ENCODE measurements at regions not wholly inside any gene's neighbourhood (a gene's known extent, or its start where the extent isn't known, plus 50 kb on each side); places are given as distances from the start of the nearest gene placed in this dataset.
"Not testable (repeated sequence)": the region's sequence is repeated elsewhere in the genome, so short reads cannot be mapped to it uniquely, and the experiment has no call there.

DNA sequence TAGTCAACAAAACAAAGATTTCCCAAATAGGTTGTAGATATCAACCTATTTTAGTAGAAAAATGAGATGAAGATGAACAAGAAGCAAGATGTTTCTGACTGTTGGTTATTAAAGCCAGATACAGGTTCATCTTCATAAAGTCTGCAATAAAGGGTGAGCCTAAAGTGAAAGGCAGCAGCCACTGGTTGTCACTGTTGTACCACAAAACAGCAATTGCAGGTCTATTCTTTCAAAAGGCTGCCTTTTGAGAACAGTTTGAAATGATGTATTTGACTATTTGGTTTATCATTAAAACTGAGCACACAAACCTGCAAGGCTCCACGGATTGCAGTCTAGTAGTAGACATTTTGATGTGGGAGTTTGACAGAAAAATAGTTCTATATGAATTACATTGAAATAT is 543.4 kb downstream of the GBE1 start:
- DNase-seq (no peak), ATAC-seq (ENCODE audit: poor library complexity) (no peak)
- intact Hi-C loops (cut with DNase I), result no loop called here

DNA sequence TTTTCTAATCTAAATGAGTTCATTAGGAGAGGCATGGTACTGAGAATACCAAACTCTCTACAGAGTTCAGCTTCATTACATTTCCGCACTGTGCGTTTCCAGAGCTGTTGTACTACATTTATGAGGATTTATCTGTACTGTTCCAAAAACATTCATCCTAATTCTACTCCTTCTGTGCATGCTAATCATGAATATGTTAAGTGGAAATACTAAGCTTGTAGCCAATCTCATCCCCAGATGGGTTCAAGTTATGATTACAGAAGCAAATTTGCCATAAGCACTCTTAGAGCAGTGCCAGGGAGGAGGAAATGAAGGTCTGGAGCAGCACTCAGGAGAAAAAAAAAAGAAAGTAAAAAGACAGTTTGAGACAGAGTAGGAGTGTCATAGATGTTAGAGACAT is 544.3 kb downstream of the GBE1 start:
- intact Hi-C loops (cut with DNase I), result no loop called here
- no peak for ATAC-seq (ENCODE audit: poor library complexity)
- DNase-seq, result no peak

DNA sequence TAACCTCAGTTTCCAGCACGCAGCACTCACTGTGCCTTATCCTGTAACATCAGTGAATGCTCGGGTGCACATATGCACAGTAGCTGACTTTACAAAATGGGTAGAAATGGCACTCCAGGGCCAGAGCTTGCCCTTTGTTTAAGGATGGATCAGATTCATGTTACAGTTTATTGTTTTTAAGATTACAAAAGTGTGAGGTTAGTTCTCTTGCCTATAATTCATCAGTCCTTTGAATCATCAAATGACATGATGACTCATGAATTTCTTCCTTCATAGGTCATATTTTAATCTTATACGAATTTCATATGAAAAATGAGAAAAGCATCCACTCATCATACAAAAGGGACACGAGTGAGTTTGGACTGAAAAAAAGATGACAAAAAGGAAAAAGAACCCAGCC is 545.3 kb downstream of the GBE1 start:
- DNase-seq (no peak), ATAC-seq (ENCODE audit: poor library complexity) (no peak)
- intact Hi-C loops (cut with DNase I), result no loop called here

DNA sequence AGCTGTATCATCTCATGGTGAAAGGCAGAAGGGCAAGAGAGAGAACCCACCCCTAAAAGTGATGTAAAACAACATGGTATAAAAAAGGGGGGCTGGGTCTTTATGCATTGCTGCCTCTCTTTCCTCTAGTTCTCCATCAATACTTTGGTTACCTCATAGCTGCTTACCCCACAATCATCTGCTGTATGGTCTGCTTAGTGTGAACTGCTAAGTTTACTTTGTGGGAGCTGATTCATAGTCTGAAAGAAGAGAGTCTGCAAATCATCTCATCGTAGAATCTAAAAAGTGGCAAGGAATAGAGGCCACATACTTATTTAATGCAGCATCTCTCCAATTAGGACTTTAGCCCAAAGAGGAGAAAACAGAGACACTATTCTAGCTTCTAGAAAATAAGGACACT is 546.8 kb downstream of the GBE1 start:
- no peak for ATAC-seq (ENCODE audit: poor library complexity)
- intact Hi-C loops (cut with DNase I), result no loop called here
- DNase-seq, result no peak

DNA sequence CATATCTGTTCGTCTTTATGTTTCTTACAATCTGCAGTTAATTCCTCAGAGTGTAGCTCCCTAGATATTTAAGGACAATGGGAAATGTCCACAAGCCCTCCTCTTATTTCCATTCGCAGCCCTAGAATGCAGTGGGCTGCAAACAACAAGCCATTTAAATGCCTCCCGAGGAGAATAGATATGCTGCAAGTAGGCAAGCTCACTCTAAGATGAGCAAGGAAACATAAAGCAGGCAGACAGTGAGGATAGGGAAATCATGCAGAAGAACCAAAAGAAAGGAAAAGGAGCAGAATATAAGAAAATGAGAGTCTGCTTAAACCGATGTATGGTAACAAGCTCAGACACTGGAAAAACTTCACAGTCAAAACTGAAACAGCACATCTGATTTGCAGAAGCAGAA is 561.9 kb downstream of the GBE1 start:
- intact Hi-C loops (cut with DNase I), result no loop called here
- ATAC-seq (ENCODE audit: poor library complexity) (no peak), DNase-seq (no peak)

DNA sequence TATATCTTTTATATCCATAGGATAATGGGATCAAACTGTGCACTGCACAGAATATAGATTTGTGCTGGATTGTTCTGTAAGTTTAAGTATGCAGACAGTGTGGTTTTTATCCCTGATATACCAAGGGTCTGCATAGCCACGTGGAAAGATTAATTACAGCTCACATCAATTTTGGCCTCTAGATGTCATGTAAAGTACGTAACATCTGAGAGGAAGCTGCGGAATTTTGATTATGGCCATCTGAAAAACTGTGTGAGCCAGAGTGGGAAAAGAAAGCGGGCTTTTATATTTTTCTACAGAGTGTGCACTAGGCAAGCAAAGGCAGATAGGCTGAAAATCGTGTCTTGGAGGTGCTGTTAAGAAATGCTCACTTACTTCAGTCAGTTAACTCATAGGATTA is 562.7 kb downstream of the GBE1 start:
- DNase-seq (no peak), ATAC-seq (ENCODE audit: poor library complexity) (no peak)
- intact Hi-C loops (cut with DNase I), result no loop called here

DNA sequence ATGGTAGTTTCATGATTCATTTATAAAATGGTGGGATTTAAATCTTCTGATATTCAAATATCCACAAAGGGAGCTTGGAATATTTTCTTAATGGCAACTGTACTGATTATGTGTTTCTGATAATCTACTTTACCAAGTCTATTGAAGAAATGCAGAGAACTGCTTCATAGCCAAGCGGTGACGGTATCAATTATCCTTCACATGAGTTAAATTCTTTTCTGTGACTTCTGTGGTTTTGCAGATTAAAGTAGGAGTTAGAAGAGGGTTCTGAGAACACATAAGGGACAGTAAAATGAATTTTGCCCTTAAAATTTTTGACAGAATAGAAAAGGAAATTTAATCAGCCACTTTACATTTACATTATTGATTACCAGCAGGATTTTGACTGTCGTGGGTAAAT is 563.2 kb downstream of the GBE1 start:
- ATAC-seq (ENCODE audit: poor library complexity) (no peak), DNase-seq (no peak)
- intact Hi-C loops (cut with DNase I), result no loop called here

DNA sequence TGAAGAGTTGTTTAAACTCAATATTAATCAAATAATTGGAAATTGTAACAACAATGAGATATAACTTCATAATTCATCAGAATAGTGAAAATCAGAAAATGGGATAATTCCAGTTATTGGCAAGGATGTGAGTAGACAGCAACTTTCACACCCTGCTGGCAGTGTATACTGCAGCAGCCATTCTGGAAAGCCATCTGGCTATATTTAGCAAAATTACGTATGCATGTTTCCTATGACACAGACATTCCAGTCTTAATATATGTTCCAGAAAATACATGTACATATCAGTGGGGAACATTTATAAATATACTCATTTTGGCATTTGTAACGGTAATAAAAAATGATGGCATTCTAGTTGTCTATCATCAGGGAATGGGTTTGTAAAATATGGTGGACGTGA is 564.1 kb downstream of the GBE1 start:
- intact Hi-C loops (cut with DNase I), result no loop called here
- no peak for DNase-seq
- no peak for ATAC-seq (ENCODE audit: poor library complexity)

DNA sequence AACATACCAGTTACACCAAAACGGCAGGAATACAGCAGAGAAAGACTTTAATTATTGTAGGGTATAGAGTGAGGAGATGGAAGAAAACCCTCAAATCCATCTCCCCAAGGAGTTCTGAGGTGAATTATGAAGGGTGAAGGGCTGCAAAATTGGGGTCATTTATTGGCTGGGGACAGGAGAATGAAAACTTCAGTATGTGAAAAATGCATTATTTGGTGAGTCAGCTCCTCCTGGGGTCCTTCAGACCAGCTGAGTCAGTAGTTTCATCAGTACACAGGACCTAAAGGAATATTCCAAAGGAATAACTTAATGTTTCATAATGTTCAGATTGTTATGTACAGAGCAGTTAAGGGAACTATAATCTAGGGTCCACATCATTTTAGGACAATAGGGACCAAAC is 566.0 kb downstream of the GBE1 start:
- DNase-seq (no peak), ATAC-seq (ENCODE audit: poor library complexity) (no peak)
- intact Hi-C loops (cut with DNase I), result no loop called here

DNA sequence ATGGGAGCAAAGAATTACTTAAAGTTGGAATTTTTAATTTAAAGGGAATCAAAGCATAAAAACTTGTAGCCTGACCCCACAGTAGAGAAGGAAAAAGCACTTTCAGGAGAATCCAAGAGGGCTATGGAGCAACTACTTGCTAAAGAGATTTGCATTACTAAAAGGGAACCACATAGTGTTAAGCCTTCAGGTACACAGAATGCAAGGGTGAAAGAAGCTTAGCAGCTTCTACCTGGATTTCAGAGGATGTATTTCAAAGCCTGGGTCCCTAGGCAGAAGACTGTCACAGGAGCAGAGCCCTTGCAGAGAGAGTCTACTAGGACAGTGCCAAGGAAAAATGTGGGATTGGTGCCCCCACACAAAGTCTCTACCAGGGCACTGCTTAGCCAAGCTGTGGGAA is 575.0 kb downstream of the GBE1 start:
- ATAC-seq (ENCODE audit: poor library complexity), result no peak
- no peak for DNase-seq
- intact Hi-C loops (cut with DNase I), result no loop called here

DNA sequence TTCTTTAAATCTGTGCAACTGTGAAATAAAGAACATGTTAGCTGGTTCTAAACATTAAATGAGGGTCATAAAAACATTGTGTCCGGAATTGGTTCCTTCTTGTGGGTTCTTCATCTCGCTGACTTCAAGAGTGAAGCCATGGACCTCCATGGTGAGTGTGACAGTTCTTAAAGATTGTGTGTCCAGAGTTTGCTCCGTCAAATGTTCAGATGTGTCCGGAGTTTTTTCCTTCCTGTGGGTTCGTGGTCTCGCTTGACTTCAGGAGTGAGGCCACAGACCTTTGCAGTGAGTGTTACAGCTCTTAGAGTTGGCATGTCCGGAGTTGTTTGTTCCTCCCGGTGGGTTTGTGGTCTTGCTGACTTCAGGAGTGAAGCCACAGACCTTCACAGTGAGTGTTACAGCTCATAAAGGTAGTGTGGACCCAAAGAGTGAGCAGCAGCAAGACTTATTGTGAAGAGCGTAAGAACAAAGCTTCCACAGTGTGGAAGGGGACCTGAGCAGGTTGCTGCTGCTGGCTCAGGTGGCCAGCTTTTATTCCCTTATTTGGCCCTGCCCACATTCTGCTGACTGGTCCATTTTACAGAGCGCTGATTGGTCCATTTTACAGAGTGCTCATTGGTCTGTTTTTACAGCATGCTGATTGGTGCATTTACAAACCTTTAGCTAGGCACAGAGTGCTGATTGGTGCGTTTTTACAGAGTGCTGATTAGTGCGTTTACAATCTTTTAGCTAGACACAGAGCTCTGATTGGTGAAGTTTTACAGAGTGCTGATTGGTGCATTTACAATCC is 579.2 kb downstream of the GBE1 start:
- ATAC-seq (ENCODE audit: poor library complexity); DNase-seq; intact Hi-C loops (cut with DNase I): not testable (repeated sequence)

DNA sequence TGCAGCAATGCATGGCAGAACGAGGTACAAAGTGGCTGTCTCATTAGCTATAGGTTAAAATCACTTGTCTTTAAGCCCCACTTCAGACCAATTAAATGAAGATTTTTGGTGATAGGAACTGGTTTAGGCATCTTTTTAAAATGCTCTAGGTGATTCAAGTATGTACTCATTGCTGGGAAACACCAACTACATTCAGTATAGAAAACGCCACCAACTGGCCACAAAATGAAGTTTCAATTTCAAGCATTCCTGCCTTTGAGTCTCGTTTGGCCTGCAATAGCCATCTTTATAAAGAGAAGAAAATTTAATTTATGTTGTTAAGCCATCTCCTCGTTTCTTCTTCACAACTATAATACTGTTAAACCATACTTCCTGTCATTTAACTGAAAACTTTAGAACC is 587.9 kb downstream of the GBE1 start:
- intact Hi-C loops (cut with DNase I), result no loop called here
- ATAC-seq (ENCODE audit: poor library complexity), result no peak

DNA sequence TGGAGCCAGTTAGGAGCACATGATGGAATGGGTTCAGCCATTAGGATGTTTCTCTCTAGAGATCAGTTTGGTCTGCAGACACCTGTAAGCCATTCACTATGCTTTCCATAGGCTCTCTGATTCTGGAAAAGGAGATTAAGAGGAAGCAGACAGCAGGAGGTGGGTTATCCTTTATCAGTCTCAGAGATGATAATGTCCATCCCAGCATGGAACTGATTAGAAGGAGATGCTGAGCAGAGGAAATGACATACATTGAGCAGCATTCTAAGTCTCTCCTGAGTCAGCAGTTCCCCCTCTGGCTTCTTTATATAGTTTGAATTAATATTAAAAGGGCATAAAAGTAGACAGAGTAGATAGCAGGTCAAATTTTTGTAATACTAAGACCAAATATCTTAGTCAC is 591.1 kb downstream of the GBE1 start:
- DNase-seq (no peak), ATAC-seq (ENCODE audit: poor library complexity) (no peak)
- intact Hi-C loops (cut with DNase I), result no loop called here

More for the DNA sequence above, 587.9 kb downstream of the GBE1 start:
- no peak for DNase-seq

DNA sequence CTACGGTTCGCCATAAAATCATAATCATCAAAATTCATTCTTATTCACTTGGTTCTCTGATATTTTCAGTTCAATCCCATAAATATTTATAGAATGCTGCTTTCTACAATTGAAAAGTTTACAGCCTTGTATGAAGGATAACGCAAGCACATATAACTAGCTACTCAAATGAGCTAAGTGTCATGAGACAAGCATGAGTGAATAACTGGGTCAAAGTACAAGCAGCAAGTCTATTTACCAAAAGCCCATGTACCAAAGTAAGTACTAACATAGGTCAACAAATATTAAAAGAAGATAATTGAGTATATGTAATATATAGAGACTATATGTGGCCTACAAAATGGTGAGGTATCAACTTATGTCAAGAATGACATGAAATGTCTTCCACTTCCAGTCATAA is 596.6 kb downstream of the GBE1 start:
- no peak for DNase-seq
- intact Hi-C loops (cut with DNase I), result no loop called here
- no peak for ATAC-seq (ENCODE audit: poor library complexity)

DNA sequence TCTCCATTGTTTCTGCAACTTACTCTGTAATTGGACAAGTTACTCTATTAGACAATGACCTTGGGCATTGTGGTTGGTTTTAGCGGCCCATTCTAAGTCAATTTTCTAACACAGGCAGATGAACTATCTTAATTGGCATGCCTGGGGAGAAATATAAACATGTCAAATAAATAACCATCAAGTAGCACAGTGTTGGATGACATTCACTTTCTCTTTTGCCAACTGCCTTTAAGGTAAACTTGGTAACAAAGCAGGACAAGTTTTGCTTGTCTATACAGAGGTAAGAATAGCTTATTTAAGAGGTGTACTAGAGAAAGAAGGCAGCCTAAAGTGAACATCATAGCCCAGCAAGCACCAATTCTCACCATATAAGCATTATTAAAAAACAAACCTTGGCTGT is 599.6 kb downstream of the GBE1 start:
- DNase-seq, result no peak
- ATAC-seq (ENCODE audit: poor library complexity), result no peak
- intact Hi-C loops (cut with DNase I), result no loop called here

DNA sequence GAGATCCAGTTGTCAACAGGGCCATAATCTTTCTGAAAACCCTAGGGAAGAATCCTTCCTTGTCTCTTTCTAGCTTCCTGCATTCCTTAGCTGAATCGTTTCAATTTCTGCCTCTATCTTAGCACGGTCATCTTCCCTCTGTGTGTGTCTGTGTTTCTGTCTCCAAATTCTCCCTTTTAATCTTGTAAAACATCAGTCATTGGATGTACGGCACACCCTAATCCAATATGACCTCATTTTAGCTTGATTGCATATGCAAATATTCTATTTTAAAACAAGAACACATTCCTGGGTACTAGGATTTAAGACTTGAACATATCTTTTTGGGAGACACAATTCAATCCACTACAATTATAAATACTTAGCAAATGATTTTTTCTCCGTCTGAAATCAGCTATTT is 600.3 kb downstream of the GBE1 start:
- ATAC-seq (ENCODE audit: poor library complexity), result no peak
- DNase-seq, result no peak
- intact Hi-C loops (cut with DNase I), result no loop called here

DNA sequence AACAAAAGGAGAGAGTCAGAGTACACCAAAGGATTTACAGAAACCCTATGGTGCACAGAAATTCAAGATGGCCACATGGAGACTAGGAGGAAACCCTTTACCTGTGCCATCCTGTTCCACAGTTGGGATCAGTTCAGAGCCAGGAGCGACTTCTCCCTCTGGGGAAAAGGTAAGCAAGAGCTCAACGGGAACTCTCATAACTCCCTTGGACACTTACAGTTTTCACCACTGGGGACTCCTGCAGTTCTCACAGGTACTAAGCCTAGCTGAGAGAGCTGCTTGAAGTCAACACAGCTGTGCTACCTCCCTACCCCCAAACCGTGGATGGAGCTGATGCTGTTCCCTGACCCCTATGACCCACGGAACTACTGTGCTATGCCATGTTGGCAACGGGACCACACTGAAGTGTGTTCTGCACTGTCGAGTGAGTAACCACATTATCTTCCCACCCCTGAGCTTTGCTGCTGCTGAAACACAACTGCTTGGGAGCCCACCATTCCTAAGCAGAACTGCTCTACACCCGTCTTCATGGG is 606.8 kb downstream of the GBE1 start:
- ATAC-seq (ENCODE audit: poor library complexity) (no peak), DNase-seq (no peak)
- intact Hi-C loops (cut with DNase I), result no loop called here

DNA sequence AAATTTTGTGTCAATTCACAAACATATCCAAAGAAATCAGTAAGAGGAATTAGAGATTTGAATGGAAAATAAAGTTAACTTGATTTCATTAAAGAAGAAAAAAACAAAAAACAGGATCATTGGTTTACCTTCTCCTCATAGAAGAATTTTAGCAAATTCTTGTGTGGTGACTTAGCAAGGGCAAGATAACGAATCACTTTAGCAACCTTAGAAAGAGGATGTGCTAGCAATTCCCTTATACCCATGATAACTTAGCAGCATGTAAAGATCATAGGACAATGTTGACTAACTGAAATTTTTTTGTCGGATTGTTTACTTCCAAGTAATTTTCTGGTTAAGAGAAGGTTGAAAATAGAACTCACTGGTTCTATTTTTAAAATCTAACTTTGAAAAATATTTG is 609.3 kb downstream of the GBE1 start:
- ATAC-seq (ENCODE audit: poor library complexity) (no peak), DNase-seq (no peak)
- intact Hi-C loops (cut with DNase I), result no loop called here

DNA sequence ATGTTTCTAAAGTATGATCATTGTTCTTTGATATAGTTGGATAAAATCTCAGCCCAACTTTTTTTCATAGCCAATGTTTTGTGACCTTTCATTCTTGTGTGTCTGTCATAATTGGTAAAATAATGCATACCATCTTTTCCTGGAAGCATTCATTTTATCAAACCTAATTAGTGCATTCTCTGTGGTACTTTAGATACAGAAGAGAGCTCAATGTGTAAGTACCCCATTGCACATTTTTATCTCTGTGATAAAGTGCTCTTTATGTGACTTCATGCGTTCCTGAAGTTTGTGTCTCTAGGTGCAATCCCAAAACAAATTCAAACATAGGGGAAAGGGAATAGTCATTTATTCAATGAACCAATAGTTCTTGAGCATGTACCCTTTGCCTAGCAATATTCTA is 628.5 kb downstream of the GBE1 start:
- intact Hi-C loops (cut with DNase I), result no loop called here
- ATAC-seq (ENCODE audit: poor library complexity), result no peak

DNA sequence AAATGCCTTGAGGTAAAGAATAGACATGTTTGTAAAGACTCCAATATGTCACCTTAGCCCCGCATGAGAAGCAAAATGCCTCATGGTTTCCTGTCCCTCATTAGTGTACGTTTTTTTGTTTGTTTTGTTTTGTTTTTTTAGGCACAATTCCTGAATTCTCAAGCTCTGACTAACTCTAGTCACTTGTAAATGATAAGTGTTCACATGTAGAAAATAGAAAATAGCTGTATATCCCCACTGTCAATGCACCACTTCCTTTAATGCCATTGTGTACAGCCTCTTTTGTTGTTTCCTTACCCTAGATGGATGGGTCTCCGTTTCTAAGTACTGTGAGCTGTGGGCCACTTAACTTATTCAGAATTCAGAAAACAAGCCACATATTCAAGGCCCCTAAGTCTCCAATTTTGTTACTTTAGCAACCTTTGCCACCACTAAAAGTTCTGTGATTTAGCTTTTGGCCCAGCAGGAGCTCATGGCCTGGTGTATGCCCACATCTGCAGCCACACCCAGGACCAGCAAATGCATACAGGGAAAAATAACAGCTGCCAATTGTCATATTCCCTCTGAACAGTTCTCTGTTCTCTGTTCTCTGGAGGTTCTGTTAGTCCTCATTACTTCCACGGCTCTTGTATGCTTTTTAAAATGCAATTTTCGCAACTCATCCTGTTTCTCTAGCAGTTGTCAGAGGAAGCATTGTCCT is 655.5 kb downstream of the GBE1 start:
- ATAC-seq (ENCODE audit: poor library complexity) (no peak), DNase-seq (no peak)
- intact Hi-C loops (cut with DNase I), result no loop called here

More for the DNA sequence above, 628.5 kb downstream of the GBE1 start:
- no peak for DNase-seq

Data from Right ventricle myocardium superior (tissue), 1 donor.